ENCODE measurements at regions not wholly inside any gene's neighbourhood (a gene's known extent, or its start where the extent isn't known, plus 50 kb on each side); places are given as distances from the start of the nearest gene placed in this dataset.
"Not testable (repeated sequence)": the region's sequence is repeated elsewhere in the genome, so short reads cannot be mapped to it uniquely, and the experiment has no call there.

- no peaks in the 10 kb centered on the region for H3K79me2 ChIP-seq (ENCODE audit: control insufficient read depth, insufficient read depth, low read length)
- H2AFZ ChIP-seq (ENCODE audit: control insufficient read depth, low read length): no peak overlapping the region
- H3K27ac ChIP-seq (ENCODE audit: control insufficient read depth, insufficient read depth, low read length): no peak overlapping the region
- H3K9ac ChIP-seq (ENCODE audit: control insufficient read depth, extremely low read depth, insufficient read depth, low read length): no peak overlapping the region
- TF ChIP-seq CTCF (optimal IDR thresholded peaks at IDR 0.05 in 1 of 3, IDR thresholded peaks at IDR 0.05 in 1 of 3, conservative IDR thresholded peaks at IDR 0.05 in 1 of 3; ENCODE audit: extremely low read depth in 1 of 3, insufficient read depth in 2 of 3, low read length in 3 of 3) (no peak), EZH2 (IDR thresholded peaks at IDR 0.05; ENCODE audit: low read length) (no peak)
- H3K9me3 ChIP-seq (ENCODE audit: control insufficient read depth, low read depth, low read length): no peaks in the 10 kb centered on the region
- no peaks in the 10 kb centered on the region for H3K9me1 ChIP-seq (ENCODE audit: control insufficient read depth, extremely low read depth, insufficient read depth, low read length)
- H3K27me3 ChIP-seq (ENCODE audit: control insufficient read depth, extremely low read depth, insufficient read depth, low read length): no peaks in the 10 kb centered on the region
- FAIRE-seq (no peak), DNase-seq (ENCODE audit: low read depth, low spot score) (no peak)
- H4K20me1 ChIP-seq (ENCODE audit: control insufficient read depth, extremely low read depth, insufficient read depth, low read length): no peaks in the 10 kb centered on the region
- H3K4me2 ChIP-seq (ENCODE audit: control insufficient read depth, extremely low read depth, insufficient read depth, low read depth, low read length): no peak overlapping the region
- no peak overlapping the region for H3K4me3 ChIP-seq (ENCODE audit: control insufficient read depth in 2 of 3, extremely low read depth in 1 of 3, insufficient read depth in 2 of 3, low read depth in 1 of 3, low read length in 3 of 3)
- H3K36me3 ChIP-seq (ENCODE audit: control insufficient read depth in 2 of 2, extremely low read depth in 1 of 2, insufficient read depth in 2 of 2, low read length in 2 of 2): no peaks in the 10 kb centered on the region
- dilution Hi-C loops (cut with MboI; ENCODE audit: extremely low pct_ligation_motif_present, low sequenced_read_pairs): no loop called here
- no peaks in the 10 kb centered on the region for H3K4me1 ChIP-seq (ENCODE audit: control insufficient read depth, extremely low read depth, insufficient read depth, low read length)
These were observed 92.9 kb downstream of the ZNF467 start for GRCh38 chr7:149680331-149681025.

GRCh38 chr7:149674728-149675385 lies 98.5 kb downstream of the ZNF467 start:
- H3K36me3 ChIP-seq (ENCODE audit: control insufficient read depth in 2 of 2, extremely low read depth in 1 of 2, insufficient read depth in 2 of 2, low read length in 2 of 2); H3K9me3 ChIP-seq (ENCODE audit: control insufficient read depth, low read depth, low read length); FAIRE-seq; H3K9ac ChIP-seq (ENCODE audit: control insufficient read depth, extremely low read depth, insufficient read depth, low read length); H4K20me1 ChIP-seq (ENCODE audit: control insufficient read depth, extremely low read depth, insufficient read depth, low read length); H3K4me2 ChIP-seq (ENCODE audit: control insufficient read depth, extremely low read depth, insufficient read depth, low read depth, low read length); H3K4me1 ChIP-seq (ENCODE audit: control insufficient read depth, extremely low read depth, insufficient read depth, low read length); H3K79me2 ChIP-seq (ENCODE audit: control insufficient read depth, insufficient read depth, low read length); H3K27ac ChIP-seq (ENCODE audit: control insufficient read depth, insufficient read depth, low read length); H3K4me3 ChIP-seq (ENCODE audit: control insufficient read depth in 2 of 3, extremely low read depth in 1 of 3, insufficient read depth in 2 of 3, low read depth in 1 of 3, low read length in 3 of 3); H3K27me3 ChIP-seq (ENCODE audit: control insufficient read depth, extremely low read depth, insufficient read depth, low read length); H2AFZ ChIP-seq (ENCODE audit: control insufficient read depth, low read length); DNase-seq (ENCODE audit: low read depth, low spot score); H3K9me1 ChIP-seq (ENCODE audit: control insufficient read depth, extremely low read depth, insufficient read depth, low read length); dilution Hi-C loops (cut with MboI; ENCODE audit: extremely low pct_ligation_motif_present, low sequenced_read_pairs): not testable (repeated sequence)
